GM10266 (cell line): ENCODE measurements at regions not wholly inside any gene's neighbourhood (a gene's known extent, or its start where the extent isn't known, plus 50 kb on each side); places are given as distances from the start of the nearest gene placed in this dataset.
"Not testable (repeated sequence)": the region's sequence is repeated elsewhere in the genome, so short reads cannot be mapped to it uniquely, and the experiment has no call there.

Experiments used
- DNase-seq: peaks from one replicate; pipeline ENCODE4 v3.0.0; 2012; ENCODE audit errors: extremely low spot score
- CTCF ChIP-seq: IDR thresholded peaks from 2 replicates; pipeline ENCODE4 v1.5.1; 2012; ENCODE audit warnings: mild to moderate bottlenecking, low read depth; ENCODE audit not compliant: control insufficient read depth, insufficient read depth; ENCODE audit errors: missing control alignments

GRCh38 chr17:71099003-71099714 is 929.8 kb downstream of the KCNJ2 start:
- TF ChIP-seq CTCF, result no peak
- DNase-seq, result no peak

- DNase-seq, result no peak
- TF ChIP-seq CTCF, result no peak
These were observed 933.4 kb downstream of the KCNJ2 start for GRCh38 chr17:71102777-71103176.

- TF ChIP-seq CTCF, result no peak
- DNase-seq, result no peak
These were observed 934.9 kb downstream of the KCNJ2 start for GRCh38 chr17:71104225-71104624.

GRCh38 chr17:71106056-71106455 is 936.7 kb downstream of the KCNJ2 start:
- not testable (repeated sequence) for DNase-seq

GRCh38 chr17:71107136-71107535 is 937.8 kb downstream of the KCNJ2 start:
- TF ChIP-seq CTCF, result no peak
- no peak for DNase-seq

- TF ChIP-seq CTCF, result no peak
- no peak for DNase-seq
These were observed 940.4 kb downstream of the KCNJ2 start for GRCh38 chr17:71109697-71110096.

GRCh38 chr17:71110326-71110725 is 941.0 kb downstream of the KCNJ2 start:
- no peak for DNase-seq
- no peak for TF ChIP-seq CTCF

- TF ChIP-seq CTCF, result no peak
- DNase-seq, result no peak
These were observed 942.1 kb downstream of the KCNJ2 start for GRCh38 chr17:71111460-71111859.
